ENCODE measurements at regions not wholly inside any gene's neighbourhood (a gene's known extent, or its start where the extent isn't known, plus 50 kb on each side); places are given as distances from the start of the nearest gene placed in this dataset.

DNA sequence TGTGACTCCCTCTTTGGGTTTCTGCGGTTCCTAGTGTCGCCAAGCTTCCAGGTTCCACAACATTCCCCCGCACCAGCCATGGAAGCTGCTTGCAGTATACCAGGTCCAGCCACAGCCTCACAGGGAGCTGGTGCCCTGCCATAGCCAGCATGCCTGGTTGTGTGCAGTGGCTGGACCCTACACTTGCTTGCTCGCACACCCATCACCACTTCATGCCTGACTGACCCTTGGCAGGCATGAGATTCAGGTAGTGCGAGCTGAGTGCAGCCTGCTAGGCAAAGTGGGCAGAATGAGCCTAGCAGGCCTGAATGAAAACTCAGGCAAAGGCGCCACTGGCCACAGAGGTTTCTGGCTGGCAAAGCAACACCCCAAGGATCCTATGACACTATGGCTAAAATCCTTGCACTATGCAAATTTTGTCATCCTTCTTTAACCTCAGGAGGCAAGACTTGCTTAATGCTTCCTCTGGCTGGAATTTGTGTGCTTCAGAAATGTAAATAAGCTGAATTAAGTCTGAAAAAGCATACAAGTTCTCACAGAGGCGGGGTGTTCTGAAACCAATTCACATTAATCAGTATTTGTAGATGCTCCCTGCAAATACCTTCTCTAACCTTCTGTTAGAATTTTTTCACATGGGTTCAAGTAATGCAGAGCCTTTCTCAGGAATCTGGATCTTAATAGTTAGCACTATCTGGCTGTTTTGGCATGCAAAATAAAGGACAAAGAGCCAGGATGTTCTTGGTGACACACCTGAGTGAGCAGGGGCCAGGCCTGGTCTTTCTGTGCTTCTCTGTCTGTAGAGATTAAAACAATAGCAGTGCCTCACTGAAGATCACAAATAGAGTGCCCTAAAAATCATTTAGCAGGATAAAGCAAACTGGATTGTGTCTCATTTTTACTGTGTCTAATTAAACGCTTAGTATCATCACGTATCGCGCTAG lies 256.9 kb downstream of the GPATCH2 start:
- H3K27ac Mint-ChIP-seq: no peak overlapping the region
- peaks cover 10% of the 10 kb centered on the region for H3K9me3 Mint-ChIP-seq (ENCODE audit: low read depth)
- peaks cover 5% of the 10 kb centered on the region for H3K4me1 Mint-ChIP-seq (ENCODE audit: low read depth)
- no peaks in the 10 kb centered on the region for H3K36me3 Mint-ChIP-seq
- H3K4me3 Mint-ChIP-seq: no peak overlapping the region
- peaks cover 4% of the 10 kb centered on the region for H3K27me3 Mint-ChIP-seq

DNA sequence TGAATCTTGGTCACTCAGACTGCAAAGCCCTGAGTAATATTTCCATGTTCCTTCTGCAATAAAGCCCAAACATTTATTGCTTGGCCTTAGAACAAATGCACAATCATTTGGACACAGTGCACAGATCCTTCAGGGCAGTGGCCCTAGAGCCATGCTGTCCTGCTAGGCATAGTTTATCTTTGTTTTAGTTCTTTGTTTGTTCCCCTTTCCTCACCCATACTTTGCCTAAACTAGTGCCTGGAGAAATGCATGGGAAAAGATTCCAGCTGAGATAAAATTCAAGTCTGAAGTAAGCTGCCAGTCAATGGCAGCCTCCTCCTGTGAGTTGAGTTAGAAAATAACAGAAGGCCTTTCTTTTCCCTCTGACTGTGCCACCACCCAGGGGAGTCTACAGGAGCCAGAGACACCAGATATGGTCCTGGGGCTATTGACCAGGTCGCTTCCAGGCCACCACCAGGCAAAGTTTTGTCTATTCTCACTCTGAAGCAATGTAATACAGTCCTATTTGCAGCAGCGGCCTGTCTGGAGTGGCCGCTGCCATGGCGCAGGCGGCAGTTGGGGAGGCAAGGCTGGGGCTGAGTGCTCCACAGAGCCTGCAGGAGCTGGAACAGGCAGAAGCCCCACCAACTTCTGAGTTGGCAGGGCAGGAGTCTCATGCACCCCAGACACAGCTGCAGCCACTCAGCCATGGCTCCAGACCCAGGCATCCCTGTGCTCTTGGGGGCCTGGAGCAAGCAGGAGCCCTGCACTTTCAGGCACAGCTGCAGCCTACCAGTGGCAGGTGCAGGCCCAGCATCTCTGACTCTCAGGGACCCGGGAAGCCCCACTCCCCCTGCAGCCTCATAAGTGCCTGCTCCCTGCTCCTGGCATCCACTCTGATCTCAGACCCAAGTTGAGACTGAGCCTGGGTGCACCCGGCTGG lies 258.6 kb downstream of the GPATCH2 start:
- Mint-ChIP-seq H3K4me3 (no peak overlapping the region), H3K27ac (no peak overlapping the region), H3K4me1 (ENCODE audit: low read depth) (peaks cover 5% of the 10 kb centered on the region), H3K36me3 (no peaks in the 10 kb centered on the region), H3K27me3 (peaks cover 4% of the 10 kb centered on the region), H3K9me3 (ENCODE audit: low read depth) (peaks cover 2% of the 10 kb centered on the region)

DNA sequence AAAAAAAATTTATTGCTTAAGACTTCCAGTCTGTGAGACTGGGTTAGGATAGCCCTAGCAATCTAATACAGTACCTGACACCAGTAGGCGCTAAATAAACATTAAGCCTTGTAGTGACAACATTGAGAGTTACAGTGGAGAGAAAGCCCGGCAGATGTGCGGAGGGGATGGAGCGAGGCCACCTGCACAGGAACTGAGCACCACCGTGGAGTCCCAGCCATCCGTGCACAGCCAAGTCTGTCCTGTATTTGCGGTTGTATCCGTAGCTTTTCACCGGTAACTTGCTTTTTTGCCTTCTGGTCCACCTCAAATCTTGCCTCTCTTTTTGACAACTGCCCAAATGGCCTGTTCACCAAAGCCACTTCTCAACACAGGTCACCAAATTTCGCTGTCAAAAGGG lies 260.1 kb downstream of the GPATCH2 start:
- Mint-ChIP-seq H3K27ac (no peak overlapping the region), H3K4me1 (ENCODE audit: low read depth) (peaks cover 5% of the 10 kb centered on the region), H3K9me3 (ENCODE audit: low read depth) (no peaks in the 10 kb centered on the region), H3K27me3 (peaks cover 2% of the 10 kb centered on the region), H3K36me3 (no peaks in the 10 kb centered on the region), H3K4me3 (no peak overlapping the region)

DNA sequence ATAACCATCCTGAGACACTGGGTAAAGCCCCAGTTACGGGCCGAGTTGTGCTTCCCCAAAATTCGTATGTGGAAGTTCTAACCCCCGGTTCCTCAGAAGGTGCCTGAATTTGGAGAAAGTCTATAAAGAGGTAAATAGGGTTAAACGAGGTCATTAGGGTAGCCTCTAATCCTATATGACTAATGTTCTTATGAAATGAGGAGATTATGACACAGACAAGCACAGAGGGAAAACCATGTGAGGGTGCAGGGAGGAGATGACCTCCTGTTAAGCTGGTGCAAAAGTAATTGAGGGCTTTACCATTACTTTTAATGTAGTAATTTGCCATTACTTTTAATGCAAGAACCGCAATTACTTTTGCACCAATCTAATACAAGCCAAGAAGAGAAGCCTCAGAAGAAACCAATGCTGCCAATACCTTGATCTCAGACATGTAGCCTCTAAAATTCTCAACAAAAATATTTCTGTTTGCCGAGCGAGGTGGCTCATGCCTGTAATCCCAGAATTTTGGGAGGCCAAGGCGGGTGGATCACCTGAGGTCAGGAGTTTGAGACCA lies 260.8 kb downstream of the GPATCH2 start:
- H3K27me3 Mint-ChIP-seq: peaks cover 2% of the 10 kb centered on the region
- H3K27ac Mint-ChIP-seq: no peak overlapping the region
- no peaks in the 10 kb centered on the region for H3K36me3 Mint-ChIP-seq
- H3K4me1 Mint-ChIP-seq (ENCODE audit: low read depth): peaks cover 5% of the 10 kb centered on the region
- no peaks in the 10 kb centered on the region for H3K9me3 Mint-ChIP-seq (ENCODE audit: low read depth)
- H3K4me3 Mint-ChIP-seq: peak overlapping the region; percentile 4

DNA sequence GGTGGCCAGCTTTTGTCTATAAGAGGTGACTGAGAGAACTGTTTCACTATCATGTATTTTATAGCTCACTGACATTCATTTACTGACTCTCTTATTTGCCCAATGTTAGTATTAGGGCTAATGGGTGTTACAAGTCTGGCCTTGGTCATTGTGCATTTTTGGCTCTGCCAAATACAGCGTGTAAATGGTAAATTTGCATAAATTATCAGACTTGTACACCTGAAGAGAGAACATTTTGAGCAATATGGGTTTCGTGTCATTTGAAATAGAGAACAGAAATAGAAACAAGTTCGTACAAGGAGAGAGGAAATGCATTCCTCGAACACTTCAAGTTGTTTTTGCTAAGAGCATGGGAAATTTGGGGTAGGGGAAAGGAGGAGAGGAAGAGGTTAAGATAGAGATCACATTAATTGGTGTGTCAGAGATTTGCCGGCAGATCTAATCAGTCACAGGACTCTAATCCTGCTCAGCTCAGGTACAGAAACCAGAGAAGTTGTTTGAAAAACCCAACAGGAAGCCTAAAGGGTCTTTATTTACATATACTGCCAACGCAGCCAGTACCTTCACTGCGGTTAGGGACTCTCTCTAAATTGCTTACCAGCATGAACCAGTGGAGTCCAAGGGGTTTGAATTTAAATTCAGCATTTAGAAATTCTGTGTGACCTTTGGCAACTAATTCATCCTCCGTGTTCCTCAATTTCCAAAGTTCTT lies 261.5 kb downstream of the GPATCH2 start:
- peak overlapping the region; percentile 66 for H3K4me3 Mint-ChIP-seq
- peaks cover 2% of the 10 kb centered on the region for H3K27me3 Mint-ChIP-seq
- peaks cover 5% of the 10 kb centered on the region for H3K4me1 Mint-ChIP-seq (ENCODE audit: low read depth)
- H3K27ac Mint-ChIP-seq: no peak overlapping the region
- H3K9me3 Mint-ChIP-seq (ENCODE audit: low read depth): no peaks in the 10 kb centered on the region
- no peaks in the 10 kb centered on the region for H3K36me3 Mint-ChIP-seq

DNA sequence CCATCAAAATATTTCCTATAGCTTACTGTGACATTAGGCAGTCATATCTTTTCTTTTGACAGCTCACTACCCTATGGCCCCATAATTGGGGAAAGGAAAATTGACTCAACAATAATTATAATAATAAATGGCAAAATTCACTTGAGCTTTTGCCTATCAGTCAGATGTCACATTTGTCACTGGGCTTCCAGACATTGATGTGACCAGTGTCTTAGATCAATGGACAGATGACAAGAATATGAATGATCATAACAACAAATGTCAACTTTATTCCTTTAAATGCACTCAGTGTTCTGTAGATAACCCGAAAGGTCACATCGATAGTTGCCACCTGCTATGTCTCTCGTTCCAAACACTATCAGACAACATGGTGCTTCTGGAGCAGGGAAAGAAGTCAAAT lies 266.7 kb downstream of the GPATCH2 start:
- Mint-ChIP-seq H3K4me3 (no peak overlapping the region), H3K27me3 (no peaks in the 10 kb centered on the region), H3K27ac (no peak overlapping the region), H3K4me1 (ENCODE audit: low read depth) (peaks cover 1% of the 10 kb centered on the region), H3K9me3 (ENCODE audit: low read depth) (no peaks in the 10 kb centered on the region), H3K36me3 (no peaks in the 10 kb centered on the region)

DNA sequence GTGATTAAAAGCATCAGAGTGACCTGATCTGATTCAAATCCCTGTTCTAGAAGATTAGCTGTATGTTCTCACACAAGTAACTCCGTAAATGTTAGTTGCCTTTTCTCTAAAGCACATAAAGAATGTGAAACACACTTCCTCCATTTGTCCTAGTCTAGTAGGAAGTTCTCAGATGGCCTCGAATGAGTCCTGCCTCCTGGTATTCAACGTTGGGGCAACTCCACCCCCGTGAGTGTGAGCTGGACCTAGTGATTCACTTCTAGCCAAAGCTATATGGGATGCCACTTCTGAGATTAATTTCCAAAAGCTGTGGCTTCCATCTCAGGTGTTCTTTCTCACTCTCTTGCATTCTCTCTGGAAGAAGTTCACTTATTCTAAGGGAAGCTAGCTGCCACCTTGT lies 267.6 kb downstream of the GPATCH2 start:
- Mint-ChIP-seq H3K27ac (no peak overlapping the region), H3K36me3 (no peaks in the 10 kb centered on the region)

DNA sequence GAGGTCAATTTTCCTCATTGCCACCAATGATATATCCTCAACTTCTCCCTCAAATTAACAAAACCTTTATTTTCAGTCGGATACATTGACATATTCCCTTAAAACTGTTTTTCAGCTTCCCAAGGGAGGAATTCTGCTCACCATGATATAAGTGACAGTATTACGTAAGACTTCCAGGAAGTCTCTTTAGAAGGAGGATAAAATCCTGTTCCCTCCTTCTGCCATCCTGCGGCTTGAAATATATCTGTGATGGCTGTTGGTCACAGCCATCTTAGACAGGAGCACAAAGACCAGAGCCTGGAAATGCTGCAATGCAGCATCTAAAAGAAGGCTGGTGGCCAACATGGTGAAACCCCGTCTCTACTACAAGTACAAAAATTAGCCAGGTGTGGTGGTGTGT lies 270.4 kb downstream of the GPATCH2 start:
- Mint-ChIP-seq H3K9me3 (ENCODE audit: low read depth) (no peaks in the 10 kb centered on the region), H3K27ac (no peak overlapping the region), H3K27me3 (no peaks in the 10 kb centered on the region), H3K4me1 (ENCODE audit: low read depth) (no peaks in the 10 kb centered on the region), H3K4me3 (no peak overlapping the region), H3K36me3 (no peaks in the 10 kb centered on the region)

More for the DNA sequence above, 267.6 kb downstream of the GPATCH2 start:
- H3K27me3 Mint-ChIP-seq: no peaks in the 10 kb centered on the region
- no peak overlapping the region for H3K4me3 Mint-ChIP-seq
- H3K9me3 Mint-ChIP-seq (ENCODE audit: low read depth): no peaks in the 10 kb centered on the region
- H3K4me1 Mint-ChIP-seq (ENCODE audit: low read depth): no peaks in the 10 kb centered on the region

DNA sequence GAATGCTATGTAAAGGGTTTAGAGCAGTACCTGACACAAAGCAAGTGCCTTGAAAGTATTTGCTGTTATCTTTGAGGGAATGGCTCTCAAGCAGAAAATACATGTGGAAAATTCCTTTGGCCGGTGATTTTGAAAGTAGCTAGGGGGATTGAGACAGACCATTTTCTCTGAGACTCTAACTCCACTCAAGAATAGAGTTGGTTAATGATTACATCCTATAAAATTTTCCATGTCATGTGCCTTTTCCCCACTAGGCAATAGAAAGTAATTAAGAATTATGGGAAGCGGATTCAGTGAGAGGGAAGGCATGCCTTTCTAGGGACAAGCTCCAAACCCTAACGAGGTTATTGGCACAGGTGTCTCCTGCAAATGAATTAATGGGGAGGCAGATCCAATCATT lies 276.0 kb downstream of the GPATCH2 start:
- H3K27me3 Mint-ChIP-seq: peaks cover 4% of the 10 kb centered on the region
- no peak overlapping the region for H3K4me3 Mint-ChIP-seq
- no peaks in the 10 kb centered on the region for H3K36me3 Mint-ChIP-seq
- H3K27ac Mint-ChIP-seq: no peak overlapping the region
- H3K4me1 Mint-ChIP-seq (ENCODE audit: low read depth): no peaks in the 10 kb centered on the region
- H3K9me3 Mint-ChIP-seq (ENCODE audit: low read depth): peaks cover 4% of the 10 kb centered on the region

DNA sequence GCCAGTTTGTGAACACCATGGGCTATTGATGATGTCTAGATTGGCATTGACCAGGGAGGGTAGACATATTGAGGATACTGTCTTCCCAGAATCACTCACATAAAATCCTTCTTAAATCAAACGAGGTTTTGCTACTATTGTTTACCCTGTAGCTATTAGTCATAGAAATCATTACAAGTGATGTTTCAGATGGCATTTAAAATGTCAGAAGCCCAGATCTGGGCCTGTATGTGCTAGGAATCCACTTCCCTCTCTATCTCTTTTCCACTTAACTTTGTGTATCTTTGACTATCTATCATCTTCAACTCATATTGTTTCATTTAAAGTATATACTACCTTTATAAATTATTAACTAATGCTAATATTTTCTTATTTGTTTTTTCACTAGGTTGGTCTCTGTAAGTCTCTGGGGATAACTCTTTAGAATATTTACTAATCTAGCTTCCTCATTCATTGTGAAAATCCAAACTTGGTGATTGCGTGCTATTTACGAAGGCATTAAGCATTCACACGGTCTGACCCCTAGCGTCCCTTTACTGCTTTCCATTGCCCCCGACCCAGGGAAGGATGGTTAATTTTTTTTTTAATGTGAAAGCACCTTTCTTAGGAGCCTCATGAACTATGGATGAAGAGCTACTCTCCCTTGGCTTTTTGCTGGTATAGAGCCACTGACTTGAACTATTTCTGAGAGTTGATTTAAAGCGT lies 281.8 kb downstream of the GPATCH2 start:
- Mint-ChIP-seq H3K4me3 (no peak overlapping the region), H3K4me1 (ENCODE audit: low read depth) (no peaks in the 10 kb centered on the region), H3K36me3 (no peaks in the 10 kb centered on the region), H3K9me3 (ENCODE audit: low read depth) (peaks cover 4% of the 10 kb centered on the region), H3K27me3 (peaks cover 4% of the 10 kb centered on the region), H3K27ac (no peak overlapping the region)

DNA sequence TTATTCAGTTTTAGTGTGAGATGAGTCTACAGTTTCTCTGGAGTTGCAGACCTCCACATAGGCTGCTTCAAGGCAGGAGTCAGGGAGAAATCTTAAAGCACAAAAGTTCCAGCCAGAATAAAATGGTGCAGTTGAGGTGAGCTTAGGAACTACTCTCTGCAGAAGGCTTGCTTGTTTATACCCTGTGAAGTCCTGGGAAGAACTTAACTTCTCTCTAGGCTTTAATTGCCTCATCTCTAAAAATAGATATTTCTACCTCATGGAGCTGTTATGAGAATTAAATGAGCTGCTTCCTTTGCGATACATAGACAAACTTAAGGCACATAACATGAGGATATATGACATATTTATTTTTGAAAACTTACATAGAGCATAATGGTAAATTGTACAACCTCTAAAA lies 286.2 kb downstream of the GPATCH2 start:
- peaks cover 3% of the 10 kb centered on the region for H3K27me3 Mint-ChIP-seq
- no peak overlapping the region for H3K27ac Mint-ChIP-seq
- no peak overlapping the region for H3K4me3 Mint-ChIP-seq
- no peaks in the 10 kb centered on the region for H3K36me3 Mint-ChIP-seq
- H3K9me3 Mint-ChIP-seq (ENCODE audit: low read depth): no peaks in the 10 kb centered on the region
- no peaks in the 10 kb centered on the region for H3K4me1 Mint-ChIP-seq (ENCODE audit: low read depth)

DNA sequence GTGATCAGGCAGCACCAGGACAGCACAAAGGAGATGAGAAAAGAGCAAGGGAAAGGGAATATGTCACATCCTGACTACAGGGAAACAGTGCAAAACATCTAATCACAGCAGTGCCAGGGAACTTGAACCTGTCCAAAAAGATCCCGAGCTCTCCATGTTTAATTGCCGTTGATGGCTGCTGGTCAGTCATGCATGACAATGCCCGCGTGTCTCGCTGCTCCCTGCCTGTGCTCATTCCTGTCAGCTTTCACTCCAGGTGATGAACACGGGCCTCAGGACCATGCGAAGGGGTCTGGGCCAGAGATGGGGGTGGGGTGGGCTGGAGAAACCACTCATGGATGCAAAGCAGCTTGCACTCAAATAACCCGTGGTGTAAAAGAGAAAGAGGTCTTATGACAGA lies 287.0 kb downstream of the GPATCH2 start:
- Mint-ChIP-seq H3K4me3 (no peak overlapping the region), H3K9me3 (ENCODE audit: low read depth) (no peaks in the 10 kb centered on the region), H3K36me3 (no peaks in the 10 kb centered on the region), H3K4me1 (ENCODE audit: low read depth) (no peaks in the 10 kb centered on the region), H3K27me3 (peaks cover 3% of the 10 kb centered on the region), H3K27ac (no peak overlapping the region)

DNA sequence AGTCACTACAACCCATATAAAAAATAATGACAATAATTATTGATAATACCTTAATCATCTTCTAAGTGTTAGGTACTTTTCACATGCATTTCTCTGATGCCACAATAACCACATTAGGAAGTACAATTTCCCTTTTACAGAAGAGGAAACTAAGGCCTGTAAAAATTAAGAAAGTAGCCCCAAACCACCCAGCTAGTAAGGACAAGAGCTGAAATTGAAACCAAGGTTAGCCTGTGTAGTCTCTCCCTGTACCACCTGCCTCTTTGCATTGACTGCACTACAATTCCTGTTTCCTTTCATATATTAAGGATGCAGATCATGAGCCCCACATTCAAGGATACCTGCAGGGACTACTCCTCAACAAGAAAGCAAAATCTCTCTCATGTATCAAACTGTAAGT lies 288.8 kb downstream of the GPATCH2 start:
- no peak overlapping the region for H3K27ac Mint-ChIP-seq
- no peaks in the 10 kb centered on the region for H3K4me1 Mint-ChIP-seq (ENCODE audit: low read depth)
- H3K36me3 Mint-ChIP-seq: no peaks in the 10 kb centered on the region
- H3K9me3 Mint-ChIP-seq (ENCODE audit: low read depth): no peaks in the 10 kb centered on the region
- H3K4me3 Mint-ChIP-seq: no peak overlapping the region
- H3K27me3 Mint-ChIP-seq: peaks cover 3% of the 10 kb centered on the region

DNA sequence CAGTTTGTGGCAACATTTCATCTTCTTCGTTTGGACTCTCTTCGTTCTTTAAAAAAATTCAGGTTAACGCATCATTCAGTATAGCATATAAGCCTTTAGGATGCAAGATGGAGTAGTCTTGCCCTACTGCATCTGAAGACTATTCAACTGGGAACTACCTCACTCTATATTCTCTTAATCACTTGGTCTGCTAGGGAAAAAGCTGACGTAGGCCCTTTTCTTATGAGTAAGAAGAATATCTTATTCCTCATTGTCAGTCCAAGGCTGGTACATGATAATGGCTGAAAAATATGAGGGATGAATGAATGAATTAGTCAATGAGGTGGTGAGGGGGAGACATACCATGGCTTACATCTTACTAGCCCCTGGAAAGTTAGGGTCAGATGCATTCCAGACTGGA lies 294.2 kb downstream of the GPATCH2 start:
- no peaks in the 10 kb centered on the region for H3K4me1 Mint-ChIP-seq (ENCODE audit: low read depth)
- H3K27ac Mint-ChIP-seq: no peak overlapping the region
- H3K27me3 Mint-ChIP-seq: no peaks in the 10 kb centered on the region
- H3K9me3 Mint-ChIP-seq (ENCODE audit: low read depth): peaks cover 3% of the 10 kb centered on the region
- no peak overlapping the region for H3K4me3 Mint-ChIP-seq
- H3K36me3 Mint-ChIP-seq: no peaks in the 10 kb centered on the region

Measured in activated naive CD8-positive, alpha-beta T cell (primary cell).